BLaER1 treated with 17β-estradiol and CSF1 and Interleukin-3, amounts not matched to agents 10 nM and 100 nM (cell line): ENCODE measurements at regions not wholly inside any gene's neighbourhood (a gene's known extent, or its start where the extent isn't known, plus 50 kb on each side); places are given as distances from the start of the nearest gene placed in this dataset.

ENCODE experiments used
- H3K27ac ChIP-seq, 11 experiments: shearing (Covaris generic); formaldehyde crosslinking; 2 replicates each; pipeline ENCODE4 v1.8.1; 2022
- H3K27me3 ChIP-seq, 11 experiments: shearing (Covaris generic); formaldehyde crosslinking; 2 replicates each; pipeline ENCODE4 v1.8.1; 2022
- H3K36me3 ChIP-seq, 11 experiments: shearing (Covaris generic); formaldehyde crosslinking; 2 replicates each; pipeline ENCODE4 v1.8.1; 2022
- H3K4me1 ChIP-seq, 10 experiments: shearing (Covaris generic); formaldehyde crosslinking; 2 replicates each; pipeline ENCODE4 v1.8.1; 2022
- H3K4me2 ChIP-seq, 11 experiments: shearing (Covaris generic); formaldehyde crosslinking; 2 replicates each; pipeline ENCODE4 v1.8.1; 2022
- H3K4me3 ChIP-seq, 10 experiments: shearing (Covaris generic); formaldehyde crosslinking; 2 replicates each; pipeline ENCODE4 v1.8.1; 2022
- H3K9ac ChIP-seq, 11 experiments: shearing (Covaris generic); formaldehyde crosslinking; 2 replicates each; pipeline ENCODE4 v1.8.1; 2022
- H3K9me3 ChIP-seq, 11 experiments: shearing (Covaris generic); formaldehyde crosslinking; replicated peaks in 1 of 11; 2 replicates each; pipeline ENCODE4 v1.8.1; 2022
- H4K20me1 ChIP-seq, 11 experiments: shearing (Covaris generic); formaldehyde crosslinking; 2 replicates each; pipeline ENCODE4 v1.8.1; 2022
- Cebpa-rat ChIP-seq, 11 experiments: shearing (Covaris generic); IDR thresholded peaks; 2 replicates each; pipeline ENCODE4 v1.8.1; 2022

DNA sequence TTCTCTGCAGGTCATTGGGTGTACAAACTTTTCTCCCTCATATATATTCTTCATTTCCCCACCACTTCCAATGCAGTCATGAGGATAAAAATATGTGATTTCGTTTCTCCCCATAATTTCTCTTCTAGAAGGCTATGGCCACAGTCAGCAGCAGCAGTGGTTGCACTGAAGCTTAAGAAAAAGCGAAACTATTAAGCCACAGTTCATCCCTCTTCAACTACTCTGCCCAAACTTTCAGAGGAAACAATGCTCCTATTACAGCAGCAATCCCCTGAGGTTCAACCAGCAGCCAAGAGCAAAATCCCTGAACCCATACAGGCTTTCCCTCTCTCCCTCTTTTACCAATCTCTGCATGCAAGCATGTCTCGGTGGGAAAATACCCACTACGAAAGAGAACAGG lies 298.6 kb downstream of the DHX15 start:
- no peaks in the 10 kb centered on the region for H4K20me1 ChIP-seq
- no peak overlapping the region for H3K4me3 ChIP-seq
- H3K36me3 ChIP-seq = no peaks in the 10 kb centered on the region
- no peaks in the 10 kb centered on the region for H3K4me1 ChIP-seq
- no peak for TF ChIP-seq Cebpa-rat (IDR thresholded peaks at IDR 0.05)
- no peaks in the 10 kb centered on the region for H3K9me3 ChIP-seq
- no peaks in the 10 kb centered on the region for H3K27me3 ChIP-seq
- H3K27ac ChIP-seq = no peak overlapping the region
- H3K9ac ChIP-seq = no peak overlapping the region
- H3K4me2 ChIP-seq = no peak overlapping the region

- H3K9me3 ChIP-seq = no peaks in the 10 kb centered on the region
- H3K4me2 ChIP-seq = no peak overlapping the region
- no peak for TF ChIP-seq Cebpa-rat (IDR thresholded peaks at IDR 0.05)
- no peak overlapping the region for H3K4me3 ChIP-seq
- no peak overlapping the region for H3K9ac ChIP-seq
- H3K27me3 ChIP-seq = no peaks in the 10 kb centered on the region
- no peaks in the 10 kb centered on the region for H4K20me1 ChIP-seq
- H3K4me1 ChIP-seq = no peaks in the 10 kb centered on the region
- H3K27ac ChIP-seq = no peak overlapping the region
- no peaks in the 10 kb centered on the region for H3K36me3 ChIP-seq
These were observed 301.9 kb downstream of the DHX15 start for GRCh38 chr4:24282446-24282845.

DNA sequence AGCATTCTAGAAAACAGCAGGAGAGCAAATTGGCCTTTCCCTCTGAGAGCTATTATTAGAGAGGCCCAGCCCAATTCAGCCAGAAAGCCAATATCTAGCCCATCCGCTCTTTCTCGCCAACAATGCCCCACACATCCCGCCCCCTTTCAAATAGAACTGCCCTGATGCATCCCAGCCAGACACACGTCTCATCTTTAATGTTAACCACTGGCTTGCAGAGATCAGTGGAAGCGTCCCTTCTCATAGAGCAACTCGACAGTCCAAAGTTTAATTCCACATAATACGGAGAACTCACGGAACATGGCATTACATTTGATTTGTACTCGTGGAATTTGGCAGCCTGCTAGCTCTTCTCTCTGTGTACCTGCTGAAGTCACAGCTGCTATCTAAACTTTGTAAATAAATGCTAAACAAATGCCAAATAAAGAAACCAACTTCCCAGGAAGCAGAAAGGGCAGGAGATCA lies 304.4 kb downstream of the DHX15 start:
- Histone ChIP-seq H3K4me2 (no peak overlapping the region), H3K36me3 (no peaks in the 10 kb centered on the region), H3K9ac (no peak overlapping the region), H3K9me3 (no peaks in the 10 kb centered on the region), H3K4me1 (no peaks in the 10 kb centered on the region), H4K20me1 (no peaks in the 10 kb centered on the region), H3K27ac (no peak overlapping the region), H3K27me3 (no peaks in the 10 kb centered on the region), H3K4me3 (no peak overlapping the region)
- no peak for TF ChIP-seq Cebpa-rat (IDR thresholded peaks at IDR 0.05)

GRCh38 chr4:24279469-24279868 lies 304.9 kb downstream of the DHX15 start:
- Histone ChIP-seq H3K4me3 (no peak overlapping the region), H3K9ac (no peak overlapping the region), H3K4me1 (no peaks in the 10 kb centered on the region), H3K4me2 (no peak overlapping the region), H3K9me3 (no peaks in the 10 kb centered on the region), H3K27ac (no peak overlapping the region), H4K20me1 (no peaks in the 10 kb centered on the region), H3K36me3 (no peaks in the 10 kb centered on the region), H3K27me3 (no peaks in the 10 kb centered on the region)
- TF ChIP-seq Cebpa-rat (IDR thresholded peaks at IDR 0.05) = no peak

GRCh38 chr4:24278693-24279092 lies 305.7 kb downstream of the DHX15 start:
- no peaks in the 10 kb centered on the region for H3K36me3 ChIP-seq
- H3K4me2 ChIP-seq = no peak overlapping the region
- no peaks in the 10 kb centered on the region for H3K27me3 ChIP-seq
- H3K4me1 ChIP-seq = no peaks in the 10 kb centered on the region
- no peak overlapping the region for H3K4me3 ChIP-seq
- no peaks in the 10 kb centered on the region for H3K9me3 ChIP-seq
- no peak overlapping the region for H3K27ac ChIP-seq
- H3K9ac ChIP-seq = no peak overlapping the region
- no peak for TF ChIP-seq Cebpa-rat (IDR thresholded peaks at IDR 0.05)
- no peaks in the 10 kb centered on the region for H4K20me1 ChIP-seq

DNA sequence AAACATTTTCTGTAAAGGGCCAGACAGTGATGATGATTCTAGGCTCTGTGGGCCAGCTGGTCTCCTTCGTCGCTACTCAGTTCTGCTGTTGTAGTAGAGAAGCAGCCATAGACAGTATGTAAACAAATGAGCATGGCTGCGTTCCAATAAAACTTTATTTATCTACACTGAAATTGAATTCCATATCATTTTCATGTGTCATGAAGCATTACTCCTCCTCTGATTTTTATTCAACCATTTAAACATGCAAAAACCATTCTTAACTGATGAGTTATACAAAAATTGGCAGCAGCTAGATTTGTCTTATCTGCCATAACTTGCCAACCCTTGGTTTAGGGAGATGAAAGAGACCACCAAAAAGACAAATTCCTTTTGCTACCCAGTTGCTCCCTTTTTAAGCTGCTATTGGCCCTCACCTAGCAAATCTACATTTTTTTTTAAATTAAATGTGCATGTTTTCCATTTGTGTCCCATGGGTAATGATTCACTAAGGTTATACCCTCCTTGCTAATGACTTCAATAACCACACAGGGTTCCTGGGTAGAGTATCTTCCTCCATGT lies 309.9 kb downstream of the DHX15 start:
- no peaks in the 10 kb centered on the region for H3K4me1 ChIP-seq
- no peak overlapping the region for H3K9ac ChIP-seq
- no peak overlapping the region for H3K4me3 ChIP-seq
- TF ChIP-seq Cebpa-rat (IDR thresholded peaks at IDR 0.05) = no peak
- no peak overlapping the region for H3K27ac ChIP-seq
- no peaks in the 10 kb centered on the region for H3K36me3 ChIP-seq
- no peaks in the 10 kb centered on the region for H3K27me3 ChIP-seq
- no peak overlapping the region for H3K4me2 ChIP-seq
- no peaks in the 10 kb centered on the region for H3K9me3 ChIP-seq
- H4K20me1 ChIP-seq = no peaks in the 10 kb centered on the region

- no peaks in the 10 kb centered on the region for H3K4me1 ChIP-seq
- H3K36me3 ChIP-seq = no peaks in the 10 kb centered on the region
- no peak for TF ChIP-seq Cebpa-rat (IDR thresholded peaks at IDR 0.05)
- H4K20me1 ChIP-seq = no peaks in the 10 kb centered on the region
- no peak overlapping the region for H3K4me3 ChIP-seq
- H3K27ac ChIP-seq = no peak overlapping the region
- no peak overlapping the region for H3K4me2 ChIP-seq
- no peak overlapping the region for H3K9ac ChIP-seq
- no peaks in the 10 kb centered on the region for H3K27me3 ChIP-seq
- H3K9me3 ChIP-seq = no peaks in the 10 kb centered on the region
These were observed 311.2 kb downstream of the DHX15 start for GRCh38 chr4:24273136-24273535.

DNA sequence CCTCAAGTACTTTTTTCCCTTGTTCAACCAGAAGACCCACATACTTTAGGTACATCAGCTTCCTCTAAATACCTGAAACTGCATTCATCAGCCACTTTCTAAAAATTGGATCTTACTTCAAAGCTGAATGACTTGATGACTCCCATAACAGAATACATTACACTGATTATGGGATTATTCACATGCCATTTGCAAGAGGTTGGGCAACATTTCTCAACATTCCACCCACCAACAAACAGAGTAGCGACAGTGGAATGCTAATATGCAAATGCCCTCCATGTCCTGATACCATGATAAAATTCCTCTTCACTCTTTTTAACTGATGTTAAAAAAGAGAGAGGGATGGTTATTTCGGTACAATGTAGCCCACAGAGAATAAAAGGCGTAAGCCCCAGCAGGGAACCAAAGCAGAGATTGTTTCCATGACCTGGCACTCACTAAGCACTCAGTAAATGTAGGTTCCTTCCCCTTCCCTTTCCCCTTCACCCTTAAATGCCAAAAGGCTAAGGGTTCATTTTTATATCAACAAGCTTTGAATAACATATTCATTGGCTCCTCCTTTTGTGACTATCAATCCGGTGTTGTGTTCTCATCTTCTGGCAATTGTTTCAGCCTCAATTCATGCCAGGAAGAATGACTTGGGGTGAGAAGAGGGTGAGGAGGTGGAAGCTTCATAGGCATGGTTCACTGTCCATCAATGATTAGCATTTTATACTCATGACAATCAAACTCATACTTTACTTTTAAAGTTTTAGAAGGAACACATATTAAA lies 317.2 kb downstream of the DHX15 start:
- H3K4me1 ChIP-seq = no peaks in the 10 kb centered on the region
- no peak overlapping the region for H3K4me2 ChIP-seq
- no peaks in the 10 kb centered on the region for H3K36me3 ChIP-seq
- H3K27ac ChIP-seq = no peak overlapping the region
- H3K4me3 ChIP-seq = no peak overlapping the region
- TF ChIP-seq Cebpa-rat (IDR thresholded peaks at IDR 0.05) = no peak
- H3K27me3 ChIP-seq = no peaks in the 10 kb centered on the region
- H4K20me1 ChIP-seq = no peaks in the 10 kb centered on the region
- H3K9ac ChIP-seq = no peak overlapping the region
- H3K9me3 ChIP-seq = no peaks in the 10 kb centered on the region

GRCh38 chr4:24265989-24266388 lies 318.4 kb downstream of the DHX15 start:
- Histone ChIP-seq H3K36me3 (no peaks in the 10 kb centered on the region), H3K27ac (no peak overlapping the region), H3K9ac (no peak overlapping the region), H3K9me3 (no peaks in the 10 kb centered on the region), H4K20me1 (no peaks in the 10 kb centered on the region), H3K4me3 (no peak overlapping the region), H3K4me1 (no peaks in the 10 kb centered on the region), H3K4me2 (no peak overlapping the region), H3K27me3 (no peaks in the 10 kb centered on the region)
- no peak for TF ChIP-seq Cebpa-rat (IDR thresholded peaks at IDR 0.05)

DNA sequence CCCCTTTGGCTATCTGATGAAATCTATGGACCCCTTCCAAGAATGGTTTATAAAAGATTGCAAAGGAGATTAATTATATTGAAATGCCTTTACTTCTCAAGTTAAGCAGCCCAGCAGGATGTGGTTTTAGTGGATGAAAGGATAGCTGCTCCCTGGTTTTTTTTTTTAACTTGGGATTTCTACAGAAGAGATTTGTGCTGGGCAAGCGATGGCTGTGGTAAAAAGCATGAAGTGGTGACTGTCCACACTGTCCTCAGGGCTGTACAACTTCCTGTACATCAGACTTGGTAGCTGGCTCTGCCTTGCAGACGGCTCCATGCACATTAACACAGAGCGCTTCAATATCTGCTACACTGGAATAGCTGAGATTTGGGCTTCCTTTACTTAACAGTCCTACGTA lies 321.7 kb downstream of the DHX15 start:
- H3K36me3 ChIP-seq = no peaks in the 10 kb centered on the region
- H3K9me3 ChIP-seq = no peaks in the 10 kb centered on the region
- no peaks in the 10 kb centered on the region for H3K4me1 ChIP-seq
- H3K9ac ChIP-seq = no peak overlapping the region
- no peak for TF ChIP-seq Cebpa-rat (IDR thresholded peaks at IDR 0.05)
- no peaks in the 10 kb centered on the region for H3K27me3 ChIP-seq
- no peak overlapping the region for H3K27ac ChIP-seq
- no peak overlapping the region for H3K4me2 ChIP-seq
- no peak overlapping the region for H3K4me3 ChIP-seq
- H4K20me1 ChIP-seq = no peaks in the 10 kb centered on the region
